ENCODE measurements at regions not wholly inside any gene's neighbourhood (a gene's known extent, or its start where the extent isn't known, plus 50 kb on each side); places are given as distances from the start of the nearest gene placed in this dataset.

- Histone ChIP-seq H3K4me1 (ENCODE audit: control insufficient read depth, extremely low read depth, insufficient read depth, low read length) (no peaks in the 10 kb centered on the region), H3K4me3 (replicated peaks in 1 of 3; ENCODE audit: insufficient read depth in 1 of 3, low read depth in 1 of 3, low read length in 3 of 3) (no peak overlapping the region), H3K79me2 (ENCODE audit: control insufficient read depth, insufficient read depth, low read length) (no peaks in the 10 kb centered on the region), H3K27ac (ENCODE audit: insufficient read depth, low read depth, low read length) (no peak overlapping the region), H3K36me3 (ENCODE audit: control insufficient read depth in 2 of 2, extremely low read depth in 1 of 2, insufficient read depth in 2 of 2, low read length in 2 of 2) (no peaks in the 10 kb centered on the region), H3K4me2 (ENCODE audit: insufficient read depth, low read length) (no peak overlapping the region), H3K27me3 (ENCODE audit: control insufficient read depth in 2 of 2, insufficient read depth in 2 of 2, low read length in 2 of 2) (no peaks in the 10 kb centered on the region), H3K9me1 (replicated peaks; ENCODE audit: control insufficient read depth, extremely low read depth, insufficient read depth, low read length) (no peaks in the 10 kb centered on the region), H3K9me3 (replicated peaks; ENCODE audit: control insufficient read depth, insufficient read depth, low read length) (no peaks in the 10 kb centered on the region), H4K20me1 (replicated peaks; ENCODE audit: control insufficient read depth, extremely low read depth, insufficient read depth, low read length) (no peaks in the 10 kb centered on the region), H2AFZ (ENCODE audit: low read depth, low read length) (no peak overlapping the region), H3K9ac (replicated peaks; ENCODE audit: extremely low read depth, insufficient read depth, low read length) (no peak overlapping the region)
- intact Hi-C loops (cut with micrococcal nuclease): no loop called here
- BruUV-seq (replicated peaks): no TSS peak
- TF ChIP-seq GATA2 (IDR thresholded peaks at IDR 0.05; ENCODE audit: insufficient read depth, insufficient read length, low read depth, low read length) (no peak), JUN (IDR thresholded peaks at IDR 0.05; ENCODE audit: borderline replicate concordance, insufficient read depth, insufficient read length, low read depth) (no peak), MYC (IDR thresholded peaks at IDR 0.05; ENCODE audit: low read depth, low read length) (no peak), EZH2 (IDR thresholded peaks at IDR 0.05; ENCODE audit: borderline replicate concordance, low read depth, low read length, severe bottlenecking) (no peak), MAX (IDR thresholded peaks at IDR 0.05; ENCODE audit: insufficient read depth, insufficient read length) (no peak), CTCF (IDR thresholded peaks at IDR 0.05; ENCODE audit: extremely low read depth in 1 of 2, insufficient read depth in 1 of 2, low read depth in 1 of 2, low read length in 2 of 2) (no peak), FOS (IDR thresholded peaks at IDR 0.05; ENCODE audit: borderline replicate concordance, insufficient read depth, low read length) (no peak), POLR2A (IDR thresholded peaks at IDR 0.05; ENCODE audit: low read depth, low read length) (no peak), POLR2AphosphoS5 (IDR thresholded peaks at IDR 0.05; ENCODE audit: insufficient read depth, low read depth, low read length) (no peak)
- FAIRE-seq: no peak
- dilution Hi-C loops (cut with MboI; ENCODE audit: extremely low pct_ligation_motif_present, low sequenced_read_pairs): no loop called here
- DNase-seq (ENCODE audit: low read depth, low spot score): no peak
- ChIA-PET CTCF (no interaction called here), POLR2A (no interaction called here)
Observed at GRCh38 chr10:6958711-6959110, 378.6 kb upstream of the PRKCQ start.
